NCI-H1105 (cell line): ENCODE measurements at regions not wholly inside any gene's neighbourhood (a gene's known extent, or its start where the extent isn't known, plus 50 kb on each side); places are given as distances from the start of the nearest gene placed in this dataset.
"Not testable (repeated sequence)": the region's sequence is repeated elsewhere in the genome, so short reads cannot be mapped to it uniquely, and the experiment has no call there.

Experiments used
- DNase-seq: peaks from one replicate; lab custom pipeline; 2025; lab: John Stamatoyannopoulos, UW

GRCh38 chr9:78438211-78438610, 141.3 kb downstream of the PSAT1 start:
- no peak for DNase-seq

- DNase-seq, result no peak
Measured at GRCh38 chr9:78438780-78439179, 141.9 kb downstream of the PSAT1 start.

GRCh38 chr9:78439190-78439865, 142.4 kb downstream of the PSAT1 start:
- peak; percentile 79 for DNase-seq

GRCh38 chr9:78439866-78440830, 143.2 kb downstream of the PSAT1 start:
- DNase-seq, result peak; percentile 63

- no peak for DNase-seq
Measured at GRCh38 chr9:78441396-78441795, 144.5 kb downstream of the PSAT1 start.

- no peak for DNase-seq
Measured at GRCh38 chr9:78441822-78442431, 145.0 kb downstream of the PSAT1 start.

GRCh38 chr9:78442577-78442976, 145.7 kb downstream of the PSAT1 start:
- DNase-seq, result not testable (repeated sequence)

- no peak for DNase-seq
Measured at GRCh38 chr9:78443946-78444345, 147.0 kb downstream of the PSAT1 start.

GRCh38 chr9:78448960-78449673, 152.2 kb downstream of the PSAT1 start:
- DNase-seq, result no peak

GRCh38 chr9:78453450-78453849, 156.5 kb downstream of the PSAT1 start:
- DNase-seq, result no peak

GRCh38 chr9:78462611-78463010, 165.7 kb downstream of the PSAT1 start:
- DNase-seq, result no peak

GRCh38 chr9:78463750-78464149, 166.8 kb downstream of the PSAT1 start:
- no peak for DNase-seq

- no peak for DNase-seq
Measured at GRCh38 chr9:78468231-78468630, 171.3 kb downstream of the PSAT1 start.

- no peak for DNase-seq
Measured at GRCh38 chr9:78468974-78469576, 172.2 kb downstream of the PSAT1 start.

- DNase-seq, result no peak
Measured at GRCh38 chr9:78470216-78470615, 173.3 kb downstream of the PSAT1 start.

- no peak for DNase-seq
Measured at GRCh38 chr9:78470741-78471140, 173.8 kb downstream of the PSAT1 start.

- DNase-seq, result no peak
Measured at GRCh38 chr9:78472111-78472510, 175.2 kb downstream of the PSAT1 start.

GRCh38 chr9:78479441-78479840, 182.5 kb downstream of the PSAT1 start:
- DNase-seq, result no peak

GRCh38 chr9:78486661-78487060, 189.7 kb downstream of the PSAT1 start:
- DNase-seq, result no peak

GRCh38 chr9:78490231-78490630, 193.3 kb downstream of the PSAT1 start:
- DNase-seq, result no peak

- no peak for DNase-seq
Measured at GRCh38 chr9:78491402-78491801, 194.5 kb downstream of the PSAT1 start.
